A673 (cell line): ENCODE measurements at regions not wholly inside any gene's neighbourhood (a gene's known extent, or its start where the extent isn't known, plus 50 kb on each side); places are given as distances from the start of the nearest gene placed in this dataset.

Experiments
- BruUV-seq: library from RNA; stranded (reverse); fragments of 400-500 nt; replicated peaks from 2 replicates; lab custom pipeline; 2021; lab: Mats Ljungman, UMichigan
- CTCF ChIA-PET: fragments of 300-600 bp; sonication (Branson Sonifier 250); formaldehyde crosslinking; loops from one replicate; lab custom pipeline; 2022; ENCODE audit warnings: antibody characterized with exemption; lab: Charles Lee
- POLR2A ChIA-PET: fragments of 300-600 bp; sonication (Branson Sonifier 250); formaldehyde crosslinking; loops from one replicate; lab custom pipeline; 2022; ENCODE audit warnings: antibody characterized with exemption; ENCODE audit not compliant: low non-redundant PET; lab: Charles Lee
- DNase-seq: peaks from one replicate; pipeline ENCODE4 v3.0.0-alpha.2; 2015; ENCODE audit warnings: low spot score
- H3K27ac ChIP-seq: fragments of 200-600 bp; sonication (generic); 2 replicates; pipeline ENCODE4 v1.5.1; 2016; ENCODE audit warnings: mixed run types, low read depth, mild to moderate bottlenecking, mixed read lengths, antibody characterized with exemption, low read length; ENCODE audit not compliant: poor library complexity, severe bottlenecking
- H3K27me3 ChIP-seq: fragments of 200-600 bp; sonication (generic); replicated peaks from 2 replicates; pipeline ENCODE4 v1.6.1; 2017; ENCODE audit warnings: mixed run types, low read depth, mild to moderate bottlenecking, mixed read lengths, antibody characterized with exemption, low read length; ENCODE audit not compliant: insufficient read depth, poor library complexity
- H3K36me3 ChIP-seq: fragments of 200-600 bp; sonication (generic); 2 replicates; pipeline ENCODE4 v1.6.1; 2016; ENCODE audit warnings: mixed run types, mild to moderate bottlenecking, mixed read lengths, antibody characterized with exemption, low read length; ENCODE audit not compliant: insufficient read depth, poor library complexity, severe bottlenecking
- H3K4me1 ChIP-seq: fragments of 200-600 bp; sonication (generic); 2 replicates; pipeline ENCODE4 v1.6.1; 2017; ENCODE audit warnings: mixed run types, mild to moderate bottlenecking, mixed read lengths, antibody characterized with exemption, low read length; ENCODE audit not compliant: insufficient read depth, poor library complexity, severe bottlenecking
- H3K4me3 ChIP-seq: fragments of 200-600 bp; sonication (generic); 2 replicates; pipeline ENCODE4 v1.5.1; 2016; ENCODE audit warnings: low read depth, mixed run types, mild to moderate bottlenecking, mixed read lengths, low read length; ENCODE audit not compliant: poor library complexity, severe bottlenecking
- H3K9me3 ChIP-seq: fragments of 200-600 bp; sonication (generic); 2 replicates; pipeline ENCODE4 v1.6.1; 2016; ENCODE audit warnings: mixed run types, low read depth, mild to moderate bottlenecking, mixed read lengths, antibody characterized with exemption, low read length; ENCODE audit not compliant: poor library complexity, severe bottlenecking
- EZH2 ChIP-seq: fragments of 200-600 bp; sonication (generic); IDR thresholded peaks from 2 replicates; pipeline ENCODE4 v1.6.1; 2017; ENCODE audit warnings: borderline replicate concordance, low read depth, mild to moderate bottlenecking, mixed read lengths, antibody characterized with exemption, low read length; ENCODE audit not compliant: poor library complexity, severe bottlenecking
- intact Hi-C: fragments of 100-400 bp; cut with micrococcal nuclease; formaldehyde crosslinking; loops from one replicate; pipeline ENCODE4 v1.10.0; 2022; ENCODE audit not compliant: unreplicated experiment
- TF ChIP-seq, protein P1 (sequence below): fragments of 300-800, 200-600 bp; sonication (generic); conservative IDR thresholded peaks from 2 replicates; pipeline ENCODE4 v1.5.1; 2017; ENCODE audit warnings: low read depth, mild to moderate bottlenecking, antibody characterized with exemption, low read length, moderate library complexity, mixed read lengths

DNA sequence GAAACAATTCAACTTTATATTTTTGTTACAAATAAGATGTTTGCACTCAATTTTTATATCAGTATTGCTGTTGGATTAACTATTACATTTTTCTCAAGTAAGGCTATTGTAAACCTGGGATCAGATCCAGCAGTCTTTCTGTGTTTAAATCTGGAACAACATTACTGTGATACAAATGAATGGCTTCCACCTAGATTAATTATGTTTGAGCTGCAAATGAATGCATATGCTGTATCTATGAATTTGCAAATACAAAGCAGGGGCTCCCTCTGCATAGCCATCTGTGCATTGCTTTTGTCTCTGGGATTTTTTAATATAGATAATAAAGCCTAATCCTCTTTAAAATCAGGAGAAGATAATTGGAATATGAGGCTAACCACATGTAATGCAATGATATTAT lies 69.8 kb upstream of the NEIL3 start:
- Histone ChIP-seq H3K4me3 (no peak overlapping the region), H3K27ac (no peak overlapping the region), H3K27me3 (no peaks in the 10 kb centered on the region), H3K36me3 (no peaks in the 10 kb centered on the region), H3K9me3 (no peaks in the 10 kb centered on the region), H3K4me1 (no peaks in the 10 kb centered on the region)
- DNase-seq: no peak
- intact Hi-C loops: loop anchor here (10.0 kb wide), 1 partner anchor 865 kb away; no protein-coding TSS in a partner anchor
- CTCF ChIA-PET: no interaction called here
- BruUV-seq: no TSS peak
- POLR2A ChIA-PET: no interaction called here
- TF ChIP-seq EZH2: no peak
- TF ChIP-seq, protein P1, sequence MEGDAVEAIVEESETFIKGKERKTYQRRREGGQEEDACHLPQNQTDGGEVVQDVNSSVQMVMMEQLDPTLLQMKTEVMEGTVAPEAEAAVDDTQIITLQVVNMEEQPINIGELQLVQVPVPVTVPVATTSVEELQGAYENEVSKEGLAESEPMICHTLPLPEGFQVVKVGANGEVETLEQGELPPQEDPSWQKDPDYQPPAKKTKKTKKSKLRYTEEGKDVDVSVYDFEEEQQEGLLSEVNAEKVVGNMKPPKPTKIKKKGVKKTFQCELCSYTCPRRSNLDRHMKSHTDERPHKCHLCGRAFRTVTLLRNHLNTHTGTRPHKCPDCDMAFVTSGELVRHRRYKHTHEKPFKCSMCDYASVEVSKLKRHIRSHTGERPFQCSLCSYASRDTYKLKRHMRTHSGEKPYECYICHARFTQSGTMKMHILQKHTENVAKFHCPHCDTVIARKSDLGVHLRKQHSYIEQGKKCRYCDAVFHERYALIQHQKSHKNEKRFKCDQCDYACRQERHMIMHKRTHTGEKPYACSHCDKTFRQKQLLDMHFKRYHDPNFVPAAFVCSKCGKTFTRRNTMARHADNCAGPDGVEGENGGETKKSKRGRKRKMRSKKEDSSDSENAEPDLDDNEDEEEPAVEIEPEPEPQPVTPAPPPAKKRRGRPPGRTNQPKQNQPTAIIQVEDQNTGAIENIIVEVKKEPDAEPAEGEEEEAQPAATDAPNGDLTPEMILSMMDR: no peak

DNA sequence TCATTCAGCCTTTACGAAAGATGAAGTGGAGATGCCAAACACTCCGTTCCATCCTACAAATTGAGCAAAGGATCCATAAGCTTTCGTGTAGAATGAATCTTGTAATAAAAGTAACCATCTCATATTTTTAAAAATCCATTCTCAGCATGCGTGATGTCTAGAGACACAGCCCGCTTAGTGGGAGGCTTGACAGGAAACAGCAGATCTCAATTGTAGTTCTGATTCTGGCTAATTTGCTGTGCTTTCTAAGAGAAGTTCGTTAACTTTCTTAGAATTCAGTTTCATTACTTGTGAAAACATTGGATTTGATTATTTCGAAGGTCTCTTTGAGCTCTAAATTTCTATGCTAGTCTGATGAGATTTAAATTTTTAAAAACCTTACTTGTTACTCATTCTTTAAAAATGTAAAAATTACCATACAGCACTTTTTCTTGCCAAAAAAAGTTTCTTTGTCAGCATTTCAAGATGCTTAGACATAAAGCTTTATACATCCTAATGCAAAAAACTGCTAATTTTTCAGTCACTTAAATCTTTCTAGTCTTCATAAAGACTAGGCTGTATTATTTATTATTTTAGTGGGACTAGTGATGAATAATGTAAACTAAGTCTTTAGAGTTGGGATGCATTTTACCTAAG lies 66.9 kb upstream of the NEIL3 start:
- Histone ChIP-seq H3K4me3 (no peak overlapping the region), H3K9me3 (no peaks in the 10 kb centered on the region), H3K27ac (no peak overlapping the region), H3K4me1 (no peaks in the 10 kb centered on the region), H3K36me3 (no peaks in the 10 kb centered on the region), H3K27me3 (no peaks in the 10 kb centered on the region)
- CTCF ChIA-PET: no interaction called here
- no TSS peak for BruUV-seq
- TF ChIP-seq EZH2: no peak
- TF ChIP-seq, protein P1: no peak
- intact Hi-C loops: loop anchor here (10.0 kb wide), 1 partner anchor 868 kb away; no protein-coding TSS in a partner anchor
- no peak for DNase-seq
- POLR2A ChIA-PET: no interaction called here

DNA sequence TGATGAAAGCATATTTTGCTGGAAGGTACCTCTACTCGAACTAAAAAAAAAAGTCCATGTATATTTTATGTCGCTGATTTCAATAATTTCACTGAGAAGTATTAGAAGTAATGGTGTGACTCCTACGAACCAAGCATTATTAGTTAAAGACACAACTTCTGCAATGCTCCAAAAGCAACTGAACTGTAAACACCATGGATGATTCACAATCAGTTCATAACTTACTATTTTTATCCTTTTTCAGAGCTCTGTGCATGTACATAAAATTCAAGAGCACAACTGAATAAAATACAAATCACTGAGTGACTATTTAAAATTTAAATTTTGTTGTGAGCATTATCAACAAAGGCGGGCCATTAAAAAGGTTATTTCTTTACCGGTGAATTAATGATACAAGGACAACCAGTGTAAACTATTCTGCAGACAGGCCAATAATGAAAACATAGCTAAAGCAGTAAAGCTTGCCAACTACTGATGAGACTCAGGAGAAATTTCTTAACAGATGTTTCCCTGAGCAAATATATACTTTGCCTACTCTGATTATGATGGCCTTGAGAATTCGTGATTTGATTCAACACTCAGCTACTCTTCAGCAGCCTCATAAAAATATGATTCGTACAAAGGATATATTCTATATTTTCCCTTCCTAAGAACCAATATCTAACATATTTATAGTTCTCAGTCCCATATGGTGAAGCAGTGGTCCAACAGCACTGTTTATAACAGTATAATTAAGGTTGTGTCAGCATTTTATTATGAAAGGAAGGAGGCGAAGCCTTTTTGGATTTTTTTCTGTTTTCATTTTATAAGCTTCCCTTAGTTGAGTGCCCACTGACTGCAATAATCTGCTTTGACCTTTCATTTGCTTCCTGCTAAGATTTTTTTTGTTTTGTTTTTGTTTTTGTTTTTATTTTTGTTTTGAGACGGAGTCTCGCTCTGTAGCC lies 62.8 kb upstream of the NEIL3 start:
- intact Hi-C loops: loop anchor here (10.0 kb wide), 1 partner anchor 872 kb away; no protein-coding TSS in a partner anchor
- ChIA-PET POLR2A (no interaction called here), CTCF (interaction anchor here (0.6 kb wide), 1 partner anchor 1436 kb away, joined by 9 read pairs; no protein-coding TSS in a partner anchor)
- Histone ChIP-seq H3K9me3 (no peaks in the 10 kb centered on the region), H3K27ac (no peak overlapping the region), H3K36me3 (no peaks in the 10 kb centered on the region), H3K27me3 (peaks cover 16% of the 10 kb centered on the region), H3K4me1 (no peaks in the 10 kb centered on the region), H3K4me3 (no peak overlapping the region)
- TF ChIP-seq, protein P1: no peak
- TF ChIP-seq EZH2: no peak
- BruUV-seq: no TSS peak
- no peak for DNase-seq
